ENCODE measurements at regions not wholly inside any gene's neighbourhood (a gene's known extent, or its start where the extent isn't known, plus 50 kb on each side); places are given as distances from the start of the nearest gene placed in this dataset.

GRCh38 chr5:71969460-71969859 is 137.8 kb upstream of the MAP1B start:
- no peaks in the 10 kb centered on the region for H4K20me1 ChIP-seq (ENCODE audit: low read depth, low read length)
- H3K27me3 ChIP-seq (ENCODE audit: low read length) = no peaks in the 10 kb centered on the region
- H3K9ac ChIP-seq (ENCODE audit: low read length) = no peak overlapping the region
- H3K9me2 ChIP-seq (replicated peaks; ENCODE audit: insufficient read depth, low read length) = no peaks in the 10 kb centered on the region
- no peak overlapping the region for H3K27ac ChIP-seq (ENCODE audit: low read depth, low read length)
- no peak overlapping the region for H3K4me2 ChIP-seq (ENCODE audit: low read depth, low read length, poor library complexity, severe bottlenecking)
- H3K79me2 ChIP-seq (ENCODE audit: insufficient read depth, low read length) = no peaks in the 10 kb centered on the region
- H3K36me3 ChIP-seq (ENCODE audit: low read length) = no peaks in the 10 kb centered on the region
- no peaks in the 10 kb centered on the region for H3F3A ChIP-seq (ENCODE audit: insufficient read depth)
- no peak overlapping the region for H3K4me3 ChIP-seq (ENCODE audit: insufficient read depth, low read length, poor library complexity, severe bottlenecking)
- H2AFZ ChIP-seq (ENCODE audit: low read depth, low read length, severe bottlenecking) = no peak overlapping the region
- no peaks in the 10 kb centered on the region for H3K9me3 ChIP-seq (ENCODE audit: insufficient read depth, low read length)
- no peak for TF ChIP-seq EZH2phosphoT487 (conservative IDR thresholded peaks at IDR 0.05; ENCODE audit: low read length)
- no peak for TF ChIP-seq CTCF (IDR thresholded peaks at IDR 0.05; ENCODE audit: insufficient read depth, low read length, poor library complexity, severe bottlenecking)

DNA sequence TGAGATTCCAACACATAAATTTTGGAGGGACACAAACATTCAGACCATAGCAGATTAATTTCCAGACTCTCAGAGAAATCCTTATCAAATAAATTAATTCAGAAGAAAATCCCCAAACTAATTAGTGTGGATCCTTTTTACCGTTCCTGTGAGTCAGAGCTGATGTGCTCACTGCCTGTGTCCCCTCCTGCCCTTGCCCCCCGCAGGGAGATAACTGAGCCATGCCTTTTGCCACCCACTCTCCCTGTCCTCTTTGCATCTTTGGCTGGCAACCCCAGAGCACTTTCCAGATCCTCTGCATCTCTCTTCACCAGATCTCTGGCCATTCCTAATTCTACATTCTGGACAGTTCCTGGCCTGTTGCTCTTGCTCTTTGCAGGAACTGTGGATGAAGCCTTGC is 135.4 kb upstream of the MAP1B start:
- no peaks in the 10 kb centered on the region for H3K9me3 ChIP-seq (ENCODE audit: insufficient read depth, low read length)
- TF ChIP-seq EZH2phosphoT487 (conservative IDR thresholded peaks at IDR 0.05; ENCODE audit: low read length) = no peak
- no peak for TF ChIP-seq CTCF (IDR thresholded peaks at IDR 0.05; ENCODE audit: insufficient read depth, low read length, poor library complexity, severe bottlenecking)

GRCh38 chr5:71972777-71973473 is 134.3 kb upstream of the MAP1B start:
- H3K4me3 ChIP-seq (ENCODE audit: insufficient read depth, low read length, poor library complexity, severe bottlenecking) = no peak overlapping the region
- no peak overlapping the region for H3K9ac ChIP-seq (ENCODE audit: low read length)
- no peaks in the 10 kb centered on the region for H3K36me3 ChIP-seq (ENCODE audit: low read length)
- no peak overlapping the region for H2AFZ ChIP-seq (ENCODE audit: low read depth, low read length, severe bottlenecking)
- TF ChIP-seq EZH2phosphoT487 (conservative IDR thresholded peaks at IDR 0.05; ENCODE audit: low read length) (no peak), CTCF (IDR thresholded peaks at IDR 0.05; ENCODE audit: insufficient read depth, low read length, poor library complexity, severe bottlenecking) (no peak)
- 0 out of 2 replicates have a peak, but pooled peaks cover 3% of the 10 kb centered on the region for H3K27me3 ChIP-seq (ENCODE audit: low read length)
- no peaks in the 10 kb centered on the region for H3K9me3 ChIP-seq (ENCODE audit: insufficient read depth, low read length)
- no peaks in the 10 kb centered on the region for H4K20me1 ChIP-seq (ENCODE audit: low read depth, low read length)
- no peaks in the 10 kb centered on the region for H3K79me2 ChIP-seq (ENCODE audit: insufficient read depth, low read length)
- H3K4me2 ChIP-seq (ENCODE audit: low read depth, low read length, poor library complexity, severe bottlenecking) = no peak overlapping the region
- no peaks in the 10 kb centered on the region for H3F3A ChIP-seq (ENCODE audit: insufficient read depth)
- no peaks in the 10 kb centered on the region for H3K9me2 ChIP-seq (replicated peaks; ENCODE audit: insufficient read depth, low read length)
- H3K27ac ChIP-seq (ENCODE audit: low read depth, low read length) = no peak overlapping the region

More for the DNA sequence above, 135.4 kb upstream of the MAP1B start:
- Histone ChIP-seq H3K4me3 (ENCODE audit: insufficient read depth, low read length, poor library complexity, severe bottlenecking) (no peak overlapping the region), H3K9me2 (replicated peaks; ENCODE audit: insufficient read depth, low read length) (no peaks in the 10 kb centered on the region), H3K4me2 (ENCODE audit: low read depth, low read length, poor library complexity, severe bottlenecking) (no peak overlapping the region), H4K20me1 (ENCODE audit: low read depth, low read length) (no peaks in the 10 kb centered on the region), H3K27ac (ENCODE audit: low read depth, low read length) (no peak overlapping the region), H3K79me2 (ENCODE audit: insufficient read depth, low read length) (no peaks in the 10 kb centered on the region), H2AFZ (ENCODE audit: low read depth, low read length, severe bottlenecking) (no peak overlapping the region), H3K27me3 (ENCODE audit: low read length) (0 out of 2 replicates have a peak, but pooled peaks cover 3% of the 10 kb centered on the region), H3K36me3 (ENCODE audit: low read length) (no peaks in the 10 kb centered on the region), H3F3A (ENCODE audit: insufficient read depth) (no peaks in the 10 kb centered on the region), H3K9ac (ENCODE audit: low read length) (no peak overlapping the region)

Data from SU-DHL-6 (cell line).